ENCODE measurements at regions not wholly inside any gene's neighbourhood (a gene's known extent, or its start where the extent isn't known, plus 50 kb on each side); places are given as distances from the start of the nearest gene placed in this dataset.

DNA sequence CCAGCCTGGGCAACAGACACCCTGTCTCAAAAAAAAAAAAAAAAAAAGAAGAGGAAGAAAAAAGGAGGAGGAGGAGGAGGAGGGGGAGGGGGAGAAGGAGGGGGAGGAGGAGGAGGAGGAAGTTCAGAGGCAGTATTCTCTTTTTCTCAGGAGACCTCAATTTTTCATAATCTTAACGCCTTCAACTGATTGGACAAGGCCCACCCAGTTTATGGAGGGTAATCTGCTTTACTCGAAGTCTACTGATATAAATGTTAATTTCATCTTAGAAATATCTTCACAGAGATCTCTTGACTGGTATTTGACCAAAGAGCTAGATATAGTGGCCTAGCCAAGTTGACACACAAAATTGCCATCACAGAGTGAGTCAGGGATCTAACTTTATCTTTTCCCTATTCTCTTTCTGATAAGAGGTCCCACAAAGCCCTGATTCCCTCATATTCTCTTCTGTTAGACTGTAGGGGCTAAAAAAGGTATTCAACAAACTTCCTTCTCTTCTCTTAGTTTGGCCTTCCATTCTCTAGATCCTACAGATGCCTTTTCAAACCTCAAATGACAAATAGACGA, 115.5 kb upstream of the ABCA1 start:
- H3K27me3 Mint-ChIP-seq, result peaks cover 23% of the 10 kb centered on the region
- H3K36me3 Mint-ChIP-seq, result no peaks in the 10 kb centered on the region
- H3K4me3 Mint-ChIP-seq, result no peak overlapping the region
- no peak for ATAC-seq
- peaks cover 9% of the 10 kb centered on the region for H3K4me1 Mint-ChIP-seq
- no peak overlapping the region for H3K27ac Mint-ChIP-seq
- H3K9me3 Mint-ChIP-seq, result no peaks in the 10 kb centered on the region

GRCh38 chr9:105044518-105044917, 116.6 kb upstream of the ABCA1 start:
- Mint-ChIP-seq H3K36me3 (no peaks in the 10 kb centered on the region), H3K27ac (no peak overlapping the region)
- no peak for ATAC-seq

DNA sequence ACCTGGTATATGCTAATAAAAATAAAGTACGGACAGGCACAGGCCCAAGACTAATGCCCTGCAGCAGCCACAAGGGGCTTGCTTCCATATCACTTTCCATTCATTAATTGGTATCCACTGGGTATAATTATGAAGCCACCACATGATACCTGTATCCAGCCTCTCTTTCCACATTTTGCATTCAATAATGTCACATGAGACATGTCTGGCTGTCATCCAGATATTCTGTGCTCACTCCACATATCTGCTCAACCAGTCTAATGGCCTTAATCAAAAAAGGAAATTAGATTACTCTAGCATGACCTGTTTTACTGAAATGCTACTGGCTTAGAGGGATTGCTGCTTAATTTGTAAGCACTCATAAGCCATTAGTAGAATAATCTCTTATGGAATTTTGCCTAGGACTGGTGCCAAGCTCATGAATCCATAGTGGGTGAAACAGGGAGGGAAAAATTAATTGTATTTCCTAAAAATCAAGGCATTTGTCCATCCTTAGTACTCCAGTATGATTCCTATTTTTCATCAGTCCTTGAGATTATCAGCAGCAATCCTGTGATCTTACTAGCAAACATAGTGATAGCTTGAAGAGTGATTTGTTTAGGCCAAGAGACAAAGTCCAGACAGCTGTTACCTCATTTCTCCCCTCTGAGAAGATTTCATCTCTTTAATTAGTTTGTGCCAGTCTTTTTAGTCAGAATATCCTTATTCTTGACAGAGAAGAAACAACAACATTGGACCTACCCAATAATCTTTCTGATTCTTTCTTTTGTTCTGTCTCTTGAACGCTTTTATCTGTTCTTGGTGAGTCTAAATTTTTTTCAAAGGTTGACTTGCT, 119.2 kb upstream of the ABCA1 start:
- no peaks in the 10 kb centered on the region for H3K36me3 Mint-ChIP-seq
- no peaks in the 10 kb centered on the region for H3K4me1 Mint-ChIP-seq
- H3K27ac Mint-ChIP-seq, result no peak overlapping the region
- peaks cover 15% of the 10 kb centered on the region for H3K27me3 Mint-ChIP-seq
- no peak for ATAC-seq
- no peak overlapping the region for H3K4me3 Mint-ChIP-seq
- no peaks in the 10 kb centered on the region for H3K9me3 Mint-ChIP-seq

More at GRCh38 chr9:105044518-105044917, 116.6 kb upstream of the ABCA1 start:
- H3K4me3 Mint-ChIP-seq, result no peak overlapping the region
- no peaks in the 10 kb centered on the region for H3K4me1 Mint-ChIP-seq
- no peaks in the 10 kb centered on the region for H3K9me3 Mint-ChIP-seq
- H3K27me3 Mint-ChIP-seq, result peaks cover 15% of the 10 kb centered on the region

DNA sequence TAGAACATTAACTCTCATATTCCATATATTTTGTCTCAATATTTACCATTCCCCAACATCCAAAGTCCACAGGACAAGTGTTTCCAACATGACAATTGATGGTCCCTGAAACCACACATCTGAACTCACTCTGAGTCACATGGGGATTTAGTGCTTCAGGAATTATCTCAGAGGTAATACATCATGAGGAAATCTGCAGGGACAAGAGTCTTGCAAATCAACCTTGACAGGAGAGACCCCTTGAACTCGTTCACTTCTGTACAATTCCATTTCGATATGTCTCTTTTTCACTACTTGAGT, 119.7 kb upstream of the ABCA1 start:
- no peak overlapping the region for H3K27ac Mint-ChIP-seq

DNA sequence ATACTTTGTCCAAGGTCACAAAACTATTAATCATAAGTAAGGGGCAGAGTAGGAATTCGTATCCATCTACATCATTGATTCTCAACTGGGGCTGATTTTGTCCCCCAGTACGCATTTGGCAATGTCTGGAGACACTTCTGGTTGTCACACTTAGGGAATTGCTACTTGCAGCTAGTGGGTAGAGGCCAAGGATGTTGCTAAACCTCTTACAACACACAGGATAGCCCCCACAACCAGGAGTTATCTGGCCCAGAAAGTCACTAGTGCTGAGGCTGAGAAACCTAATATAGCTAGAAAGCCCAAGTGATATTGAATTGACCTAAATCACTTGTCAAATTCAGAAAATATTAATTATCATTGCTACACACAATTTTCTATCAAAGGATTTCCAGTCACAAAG, 120.4 kb upstream of the ABCA1 start:
- Mint-ChIP-seq H3K4me3 (no peak overlapping the region), H3K36me3 (no peaks in the 10 kb centered on the region), H3K4me1 (peaks cover 8% of the 10 kb centered on the region), H3K9me3 (no peaks in the 10 kb centered on the region), H3K27ac (no peak overlapping the region), H3K27me3 (peaks cover 8% of the 10 kb centered on the region)
- ATAC-seq, result no peak

More for the DNA sequence above, 119.7 kb upstream of the ABCA1 start:
- Mint-ChIP-seq H3K36me3 (no peaks in the 10 kb centered on the region), H3K4me3 (no peak overlapping the region), H3K9me3 (no peaks in the 10 kb centered on the region), H3K4me1 (peaks cover 2% of the 10 kb centered on the region), H3K27me3 (peaks cover 14% of the 10 kb centered on the region)
- ATAC-seq, result no peak

DNA sequence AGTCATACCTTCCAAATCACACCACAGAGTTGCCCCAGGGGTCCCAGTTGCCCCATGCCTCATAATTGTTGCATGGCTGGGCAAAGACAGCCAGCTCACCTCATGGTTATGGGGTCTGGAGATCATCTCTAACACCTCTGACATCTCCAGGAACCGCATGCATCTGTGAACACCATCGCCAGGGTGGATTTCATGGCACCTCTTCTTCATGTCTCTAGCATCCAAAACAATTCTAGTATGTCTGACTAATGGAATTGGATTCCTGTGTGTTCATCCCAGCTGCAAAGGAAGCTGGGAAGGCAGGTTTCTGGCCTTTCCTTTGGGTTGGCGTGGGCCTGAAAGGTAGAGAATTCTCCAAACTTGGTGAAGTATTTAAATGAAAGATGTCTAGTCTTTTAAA, 122.3 kb upstream of the ABCA1 start:
- H3K4me3 Mint-ChIP-seq, result no peak overlapping the region
- ATAC-seq, result no peak
- no peaks in the 10 kb centered on the region for H3K27me3 Mint-ChIP-seq
- peaks cover 14% of the 10 kb centered on the region for H3K4me1 Mint-ChIP-seq
- H3K9me3 Mint-ChIP-seq, result no peaks in the 10 kb centered on the region
- no peaks in the 10 kb centered on the region for H3K36me3 Mint-ChIP-seq
- no peak overlapping the region for H3K27ac Mint-ChIP-seq

- ATAC-seq, result no peak
- Mint-ChIP-seq H3K27me3 (no peaks in the 10 kb centered on the region), H3K4me3 (no peak overlapping the region), H3K27ac (no peak overlapping the region), H3K4me1 (peaks cover 14% of the 10 kb centered on the region), H3K9me3 (no peaks in the 10 kb centered on the region), H3K36me3 (no peaks in the 10 kb centered on the region)
Measured at GRCh38 chr9:105051897-105052296, 123.9 kb upstream of the ABCA1 start.

- no peaks in the 10 kb centered on the region for H3K27me3 Mint-ChIP-seq
- peaks cover 14% of the 10 kb centered on the region for H3K4me1 Mint-ChIP-seq
- no peak for ATAC-seq
- no peaks in the 10 kb centered on the region for H3K9me3 Mint-ChIP-seq
- no peaks in the 10 kb centered on the region for H3K36me3 Mint-ChIP-seq
- no peak overlapping the region for H3K27ac Mint-ChIP-seq
- H3K4me3 Mint-ChIP-seq, result no peak overlapping the region
Measured at GRCh38 chr9:105052346-105052745, 124.4 kb upstream of the ABCA1 start.

- no peaks in the 10 kb centered on the region for H3K27me3 Mint-ChIP-seq
- H3K9me3 Mint-ChIP-seq, result no peaks in the 10 kb centered on the region
- H3K4me1 Mint-ChIP-seq, result peaks cover 14% of the 10 kb centered on the region
- H3K4me3 Mint-ChIP-seq, result no peak overlapping the region
- no peaks in the 10 kb centered on the region for H3K36me3 Mint-ChIP-seq
- ATAC-seq, result peak; percentile 66
- no peak overlapping the region for H3K27ac Mint-ChIP-seq
Measured at GRCh38 chr9:105053209-105053652, 125.3 kb upstream of the ABCA1 start.

DNA sequence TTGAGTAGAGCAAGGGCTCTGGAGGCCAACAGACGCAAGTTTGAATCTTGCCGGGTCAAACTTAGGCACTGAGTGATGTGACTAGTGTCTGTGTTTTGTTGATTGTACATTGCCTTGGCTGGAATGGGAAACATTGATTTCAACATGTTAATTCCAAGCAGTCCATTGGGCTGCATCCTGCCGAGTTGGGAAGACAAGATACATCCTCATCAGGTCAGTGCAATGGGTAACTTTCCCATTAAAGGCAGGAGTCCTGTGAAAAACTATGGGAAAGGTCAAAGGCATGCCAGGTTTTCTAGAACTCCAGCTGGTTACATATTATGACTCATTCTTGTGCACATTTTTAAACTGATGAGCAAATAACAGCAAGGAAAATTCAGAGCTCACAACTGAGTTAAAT, 126.5 kb upstream of the ABCA1 start:
- H3K4me1 Mint-ChIP-seq, result peaks cover 14% of the 10 kb centered on the region
- H3K27me3 Mint-ChIP-seq, result no peaks in the 10 kb centered on the region
- H3K36me3 Mint-ChIP-seq, result no peaks in the 10 kb centered on the region
- no peak overlapping the region for H3K27ac Mint-ChIP-seq
- no peak for ATAC-seq
- H3K9me3 Mint-ChIP-seq, result no peaks in the 10 kb centered on the region
- no peak overlapping the region for H3K4me3 Mint-ChIP-seq

GRCh38 chr9:105055917-105056316, 128.0 kb upstream of the ABCA1 start:
- Mint-ChIP-seq H3K36me3 (no peaks in the 10 kb centered on the region), H3K9me3 (no peaks in the 10 kb centered on the region), H3K4me1 (peaks cover 14% of the 10 kb centered on the region), H3K4me3 (no peak overlapping the region), H3K27me3 (peaks cover 9% of the 10 kb centered on the region), H3K27ac (no peak overlapping the region)
- ATAC-seq, result no peak

DNA sequence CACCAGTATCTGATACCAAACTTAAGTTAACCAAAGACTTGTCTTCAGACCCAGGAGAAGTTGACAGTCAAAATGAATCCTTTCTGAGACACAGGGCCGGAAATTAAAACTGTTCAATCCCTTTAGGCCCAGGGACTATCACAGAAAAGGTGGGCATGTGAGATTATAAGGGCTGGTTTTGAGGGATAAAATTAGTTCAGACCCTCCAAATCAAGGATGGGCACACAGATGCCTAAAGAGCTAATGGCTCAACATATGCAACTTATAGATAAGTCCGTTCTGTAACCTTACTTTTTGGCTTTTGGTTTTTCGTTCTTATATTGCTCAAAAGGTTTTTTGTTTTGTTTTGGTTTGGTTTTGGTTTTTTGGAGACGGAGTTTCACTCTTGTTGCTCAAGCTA, 129.6 kb upstream of the ABCA1 start:
- no peak overlapping the region for H3K4me3 Mint-ChIP-seq
- H3K27ac Mint-ChIP-seq, result no peak overlapping the region
- ATAC-seq, result no peak

GRCh38 chr9:105059252-105059651, 131.3 kb upstream of the ABCA1 start:
- H3K27me3 Mint-ChIP-seq, result peaks cover 36% of the 10 kb centered on the region
- no peak overlapping the region for H3K27ac Mint-ChIP-seq
- ATAC-seq, result no peak
- H3K9me3 Mint-ChIP-seq, result no peaks in the 10 kb centered on the region
- H3K36me3 Mint-ChIP-seq, result no peaks in the 10 kb centered on the region
- peaks cover 8% of the 10 kb centered on the region for H3K4me1 Mint-ChIP-seq
- H3K4me3 Mint-ChIP-seq, result no peak overlapping the region

More for the DNA sequence above, 129.6 kb upstream of the ABCA1 start:
- no peaks in the 10 kb centered on the region for H3K36me3 Mint-ChIP-seq
- no peaks in the 10 kb centered on the region for H3K9me3 Mint-ChIP-seq
- H3K27me3 Mint-ChIP-seq, result peaks cover 25% of the 10 kb centered on the region
- peaks cover 13% of the 10 kb centered on the region for H3K4me1 Mint-ChIP-seq

GRCh38 chr9:105062222-105062855, 134.4 kb upstream of the ABCA1 start:
- no peak overlapping the region for H3K27ac Mint-ChIP-seq
- H3K4me3 Mint-ChIP-seq, result no peak overlapping the region
- H3K27me3 Mint-ChIP-seq, result peaks cover 54% of the 10 kb centered on the region
- H3K36me3 Mint-ChIP-seq, result no peaks in the 10 kb centered on the region
- peaks cover 17% of the 10 kb centered on the region for H3K4me1 Mint-ChIP-seq
- H3K9me3 Mint-ChIP-seq, result no peaks in the 10 kb centered on the region
- no peak for ATAC-seq

- Mint-ChIP-seq H3K27ac (no peak overlapping the region), H3K9me3 (no peaks in the 10 kb centered on the region), H3K36me3 (no peaks in the 10 kb centered on the region), H3K4me1 (peaks cover 17% of the 10 kb centered on the region), H3K27me3 (peaks cover 54% of the 10 kb centered on the region), H3K4me3 (no peak overlapping the region)
- ATAC-seq, result no peak
Measured at GRCh38 chr9:105064248-105065097, 136.5 kb upstream of the ABCA1 start.

Measured in stimulated activated memory B cell treated with anti-CD40 and anti-IgM and Interleukin-4, amounts not matched to agents 10 μg/mL and 1 μg/mL and 100 μg/mL, for 72 hours (primary cell).